ENCODE measurements at regions not wholly inside any gene's neighbourhood (a gene's known extent, or its start where the extent isn't known, plus 50 kb on each side); places are given as distances from the start of the nearest gene placed in this dataset.
"Not testable (repeated sequence)": the region's sequence is repeated elsewhere in the genome, so short reads cannot be mapped to it uniquely, and the experiment has no call there.

- DNase-seq (ENCODE audit: low read depth in 2 of 3, low spot score in 1 of 3), result no peak
These were observed 136.1 kb upstream of the LIPC start for GRCh38 chr15:58295637-58296215.

- DNase-seq (ENCODE audit: low read depth in 2 of 3, low spot score in 1 of 3), result no peak
These were observed 135.5 kb upstream of the LIPC start for GRCh38 chr15:58296276-58296675.

- no peak for DNase-seq (ENCODE audit: low read depth in 2 of 3, low spot score in 1 of 3)
These were observed 134.2 kb upstream of the LIPC start for GRCh38 chr15:58297639-58298038.

- no peak for DNase-seq (ENCODE audit: low read depth in 2 of 3, low spot score in 1 of 3)
These were observed 132.6 kb upstream of the LIPC start for GRCh38 chr15:58298879-58299850.

- DNase-seq (ENCODE audit: low read depth in 2 of 3, low spot score in 1 of 3), result no peak
These were observed 129.0 kb upstream of the LIPC start for GRCh38 chr15:58302832-58303231.

GRCh38 chr15:58303236-58303635 lies 128.6 kb upstream of the LIPC start:
- no peak for DNase-seq (ENCODE audit: low read depth in 2 of 3, low spot score in 1 of 3)

GRCh38 chr15:58306591-58307312 lies 125.0 kb upstream of the LIPC start:
- no peak for DNase-seq (ENCODE audit: low read depth in 2 of 3, low spot score in 1 of 3)

GRCh38 chr15:58307313-58307961 lies 124.4 kb upstream of the LIPC start:
- no peak for DNase-seq (ENCODE audit: low read depth in 2 of 3, low spot score in 1 of 3)

- no peak for DNase-seq (ENCODE audit: low read depth in 2 of 3, low spot score in 1 of 3)
These were observed 122.9 kb upstream of the LIPC start for GRCh38 chr15:58308742-58309355.

GRCh38 chr15:58309963-58310928 lies 121.5 kb upstream of the LIPC start:
- no peak for DNase-seq (ENCODE audit: low read depth in 2 of 3, low spot score in 1 of 3)

GRCh38 chr15:58311556-58311955 lies 120.2 kb upstream of the LIPC start:
- no peak for DNase-seq (ENCODE audit: low read depth in 2 of 3, low spot score in 1 of 3)

- DNase-seq (ENCODE audit: low read depth in 2 of 3, low spot score in 1 of 3), result no peak
These were observed 119.8 kb upstream of the LIPC start for GRCh38 chr15:58312031-58312430.

- DNase-seq (ENCODE audit: low read depth in 2 of 3, low spot score in 1 of 3), result no peak
These were observed 118.5 kb upstream of the LIPC start for GRCh38 chr15:58313304-58313703.

- no peak for DNase-seq (ENCODE audit: low read depth in 2 of 3, low spot score in 1 of 3)
These were observed 117.8 kb upstream of the LIPC start for GRCh38 chr15:58313810-58314592.

- no peak for DNase-seq (ENCODE audit: low read depth in 2 of 3, low spot score in 1 of 3)
These were observed 117.1 kb upstream of the LIPC start for GRCh38 chr15:58314593-58315216.

GRCh38 chr15:58318517-58318916 lies 113.3 kb upstream of the LIPC start:
- DNase-seq (ENCODE audit: low read depth in 2 of 3, low spot score in 1 of 3), result no peak

GRCh38 chr15:58321034-58321433 lies 110.8 kb upstream of the LIPC start:
- DNase-seq (ENCODE audit: low read depth in 2 of 3, low spot score in 1 of 3), result no peak

GRCh38 chr15:58322253-58322652 lies 109.5 kb upstream of the LIPC start:
- DNase-seq (ENCODE audit: low read depth in 2 of 3, low spot score in 1 of 3), result no peak

GRCh38 chr15:58323321-58323720 lies 108.5 kb upstream of the LIPC start:
- not testable (repeated sequence) for DNase-seq (ENCODE audit: low read depth in 2 of 3, low spot score in 1 of 3)

Data from stimulated activated CD4-positive, alpha-beta T cell treated with anti-CD3 and anti-CD28 coated beads, Interleukin-12 subunit alpha, Interleukin-12 subunit beta, amount 100 ng/mL, for 48 hours (primary cell).